NCI-H82 treated with DMSO at 0.1 percent for 48 hours (cell line): ENCODE measurements at regions not wholly inside any gene's neighbourhood (a gene's known extent, or its start where the extent isn't known, plus 50 kb on each side); places are given as distances from the start of the nearest gene placed in this dataset.
"Not testable (repeated sequence)": the region's sequence is repeated elsewhere in the genome, so short reads cannot be mapped to it uniquely, and the experiment has no call there.

Experiments
- DNase-seq: peaks from one replicate; lab custom pipeline; 2025; ENCODE audit not compliant: unreplicated experiment; lab: John Stamatoyannopoulos, UW

GRCh38 chr9:108766626-108767161 lies 89.1 kb downstream of the ACTL7B start:
- DNase-seq: no peak

DNA sequence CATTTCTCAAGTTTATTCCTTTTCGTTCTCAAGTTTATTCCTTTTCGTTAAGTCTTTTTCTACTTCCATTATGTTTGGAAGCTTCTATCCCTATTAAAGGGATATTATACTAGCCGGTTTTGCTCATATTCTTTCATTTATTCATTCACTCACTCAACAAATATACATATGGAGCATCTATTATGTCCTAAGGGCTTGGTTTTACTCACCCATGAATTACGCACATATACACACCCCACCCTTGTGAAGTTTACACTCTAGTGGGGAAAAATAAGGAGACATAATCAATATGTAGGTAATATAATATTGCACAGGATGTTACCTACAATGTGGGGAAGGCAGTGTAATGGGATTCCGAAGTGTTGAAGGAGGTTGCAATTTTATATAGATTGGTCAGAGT lies 90.5 kb downstream of the ACTL7B start:
- DNase-seq: no peak

GRCh38 chr9:108762348-108763055 lies 93.3 kb downstream of the ACTL7B start:
- DNase-seq: no peak

DNA sequence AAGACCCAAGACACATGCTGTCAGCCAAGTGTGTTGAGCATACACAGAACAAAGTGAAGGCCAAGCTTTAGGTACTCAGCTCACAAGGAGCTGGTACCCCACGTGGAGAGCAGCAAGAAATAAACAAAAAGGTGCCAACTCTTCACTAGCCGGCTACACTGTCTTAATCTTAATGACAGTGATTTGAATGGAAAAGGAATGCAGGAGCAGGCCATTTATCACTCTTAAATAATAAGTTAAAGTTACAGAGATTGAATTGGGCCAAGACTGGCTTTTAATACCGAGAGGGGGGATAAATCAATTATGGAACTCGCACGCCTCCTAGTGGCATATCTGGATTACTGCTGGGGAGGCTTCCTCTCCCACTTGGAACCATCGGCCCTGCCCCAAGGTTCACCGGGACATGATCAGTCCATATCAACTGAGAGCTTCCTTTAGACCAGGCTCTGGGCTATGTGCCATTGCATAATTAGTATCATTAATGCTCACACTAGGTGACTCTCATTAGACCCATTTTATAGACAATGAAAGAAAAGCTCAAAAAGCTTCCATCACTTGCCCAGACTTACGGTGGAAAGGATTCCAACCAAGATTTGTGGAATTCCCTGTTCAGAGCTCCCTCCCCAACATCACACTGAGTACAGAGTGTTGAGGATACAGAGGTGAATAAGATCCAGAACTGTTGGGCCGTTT lies 94.0 kb downstream of the ACTL7B start:
- DNase-seq: peak; percentile 57

DNA sequence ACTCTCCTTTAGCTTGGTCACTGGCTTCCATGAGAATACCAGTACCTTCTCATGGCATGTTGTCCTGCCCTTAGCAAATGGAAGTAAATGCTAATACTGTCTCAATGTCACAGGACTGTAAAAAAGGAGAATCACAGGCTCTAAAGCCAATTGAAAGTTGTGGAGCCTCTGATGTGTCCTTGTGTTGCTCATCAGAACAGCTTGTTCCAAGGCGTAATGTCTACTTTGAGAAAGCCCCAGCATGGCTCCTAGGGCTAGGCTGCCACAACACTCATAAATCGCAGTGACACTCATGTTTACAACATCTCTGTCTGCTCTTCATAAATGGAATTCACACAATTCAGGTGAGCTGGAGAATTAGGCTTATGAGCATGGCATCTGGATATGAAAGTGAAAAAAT lies 94.9 kb downstream of the ACTL7B start:
- no peak for DNase-seq

GRCh38 chr9:108759835-108760234 lies 96.0 kb downstream of the ACTL7B start:
- no peak for DNase-seq

GRCh38 chr9:108759399-108759798 lies 96.4 kb downstream of the ACTL7B start:
- no peak for DNase-seq

DNA sequence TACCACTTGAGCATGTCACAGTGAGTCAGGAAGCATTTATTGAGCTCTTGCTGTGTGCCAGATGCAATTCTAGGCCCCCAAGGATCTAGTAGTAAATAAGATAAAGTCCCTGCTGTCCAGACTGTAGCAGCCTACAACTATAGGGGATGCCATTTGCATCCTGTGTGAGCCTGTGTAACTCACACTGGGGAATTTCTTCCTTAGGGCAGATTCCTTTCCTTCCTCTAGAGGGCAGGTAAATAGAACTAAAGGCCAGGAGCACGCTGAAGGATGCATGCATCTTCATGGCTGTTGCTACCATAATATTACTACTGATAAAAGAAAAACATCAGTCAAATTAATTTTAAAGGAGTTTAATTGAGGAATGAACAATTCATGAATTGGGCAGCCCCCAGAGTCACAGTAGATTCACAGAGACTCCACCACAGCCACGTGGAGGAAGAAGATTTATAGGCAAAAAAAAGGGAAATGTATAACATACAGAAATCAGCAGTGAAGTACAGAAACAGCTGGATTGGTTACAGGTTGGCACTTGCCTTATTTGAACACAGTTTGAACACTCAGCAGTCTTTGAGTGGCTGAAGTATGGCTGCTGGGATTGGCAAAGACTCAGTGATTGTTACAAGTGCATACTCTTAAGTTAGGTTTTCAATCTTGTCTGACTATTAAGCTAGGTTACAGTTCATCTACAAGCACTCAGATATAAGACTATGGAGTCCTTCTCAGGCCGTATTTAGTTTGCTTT lies 98.9 kb downstream of the ACTL7B start:
- no peak for DNase-seq

DNA sequence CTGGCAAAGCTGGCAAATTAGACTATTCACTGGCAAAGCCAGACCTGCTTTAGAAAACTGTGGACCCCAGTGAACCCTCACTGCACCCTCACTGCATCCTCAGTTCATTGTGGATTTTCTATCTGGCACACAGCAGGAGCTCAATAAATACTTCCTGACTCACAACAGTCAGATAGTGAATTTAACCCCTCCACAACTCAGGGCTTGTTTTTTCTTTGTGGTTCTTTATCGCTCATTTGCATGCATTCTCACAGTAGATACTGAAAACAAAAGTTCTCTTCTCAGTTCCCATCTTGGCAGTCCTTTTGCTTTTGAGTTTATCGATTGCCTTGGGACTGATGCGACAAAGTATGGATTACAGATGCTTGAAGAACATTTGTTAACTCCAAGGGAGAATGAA lies 99.8 kb downstream of the ACTL7B start:
- DNase-seq: no peak

DNA sequence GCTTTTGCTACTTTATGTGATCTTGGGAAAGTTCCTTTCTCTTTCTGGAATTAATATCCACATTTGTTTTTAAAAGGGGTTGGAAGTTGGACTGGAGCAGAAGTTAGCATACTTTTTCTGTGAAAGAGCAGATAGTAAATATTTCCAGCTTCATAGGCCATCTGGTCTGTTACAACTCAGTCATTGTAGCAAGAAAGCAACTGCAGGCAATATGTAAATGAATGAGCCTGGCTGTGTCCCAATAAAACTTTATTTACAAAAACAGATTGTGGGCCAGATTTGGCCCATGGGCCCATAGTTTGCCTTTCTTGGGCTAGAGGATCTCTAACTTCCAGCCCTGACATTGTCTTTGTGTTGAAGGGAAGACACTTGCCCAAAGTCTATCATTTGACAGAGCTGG lies 104.4 kb downstream of the ACTL7B start:
- no peak for DNase-seq

DNA sequence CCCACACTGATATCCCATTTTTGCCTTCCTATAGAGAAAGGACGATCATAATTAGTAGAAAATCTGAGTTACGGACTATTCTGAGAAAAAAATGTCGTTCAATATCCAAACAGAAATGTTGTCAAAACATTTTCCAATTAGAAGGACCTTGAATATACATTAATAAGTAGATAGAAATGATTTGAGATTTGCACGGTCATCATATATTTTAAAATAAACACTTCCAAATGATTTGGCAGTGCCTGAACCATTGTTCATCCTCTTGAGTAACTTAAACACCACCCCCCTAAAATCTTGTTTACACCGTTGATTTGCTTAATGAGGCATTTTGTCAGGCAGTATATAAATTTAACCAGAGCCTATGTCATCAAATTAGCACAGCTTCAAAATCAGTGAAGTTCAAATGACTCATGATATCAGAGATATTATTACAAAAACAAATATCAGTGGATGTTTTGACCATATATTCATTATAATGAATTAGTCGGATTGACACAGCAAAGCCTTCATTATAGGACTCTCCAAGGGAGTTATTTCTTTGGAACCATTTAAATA lies 105.0 kb downstream of the ACTL7B start:
- DNase-seq: no peak

DNA sequence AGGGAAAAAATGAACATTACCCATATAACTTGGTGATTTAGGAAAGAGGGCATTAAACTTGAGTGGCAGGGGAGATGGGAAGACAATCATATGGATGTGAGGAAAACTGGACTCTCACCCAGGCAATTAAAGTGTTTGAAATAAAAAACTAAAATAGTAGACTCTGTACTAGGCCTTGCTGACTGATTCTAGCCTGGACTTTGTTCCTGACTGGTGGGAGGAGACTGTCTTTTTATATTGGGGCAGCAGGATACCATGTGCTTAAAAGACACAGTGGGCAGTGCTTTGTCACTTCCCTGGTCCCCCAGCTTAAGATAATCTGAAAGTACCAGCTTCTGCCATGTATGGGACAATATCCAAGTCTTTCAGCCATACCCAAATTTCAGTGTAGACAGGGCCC lies 107.0 kb downstream of the ACTL7B start:
- no peak for DNase-seq

DNA sequence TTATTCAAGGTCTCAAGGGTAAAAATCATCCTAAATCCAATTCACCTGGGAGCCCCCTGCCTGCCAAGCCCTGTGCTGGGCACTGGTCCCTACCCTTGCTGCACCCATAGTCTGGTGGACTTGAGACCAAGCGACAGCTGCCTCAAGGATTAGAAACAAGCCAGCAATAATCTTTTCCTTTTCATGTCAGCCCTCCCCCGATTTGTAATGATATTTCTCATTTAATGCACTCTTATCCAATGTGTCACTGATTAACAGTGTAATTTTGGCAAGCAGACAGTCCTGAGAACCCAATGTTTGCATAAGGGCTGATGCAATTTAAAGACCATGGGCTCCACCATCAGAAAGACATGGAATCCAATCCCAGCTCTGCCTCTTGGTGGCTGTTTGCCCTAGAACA lies 108.9 kb downstream of the ACTL7B start:
- peak; percentile 96 for DNase-seq

- DNase-seq: peak; percentile 87
Measured at GRCh38 chr9:108746001-108746400, 109.8 kb downstream of the ACTL7B start.

DNA sequence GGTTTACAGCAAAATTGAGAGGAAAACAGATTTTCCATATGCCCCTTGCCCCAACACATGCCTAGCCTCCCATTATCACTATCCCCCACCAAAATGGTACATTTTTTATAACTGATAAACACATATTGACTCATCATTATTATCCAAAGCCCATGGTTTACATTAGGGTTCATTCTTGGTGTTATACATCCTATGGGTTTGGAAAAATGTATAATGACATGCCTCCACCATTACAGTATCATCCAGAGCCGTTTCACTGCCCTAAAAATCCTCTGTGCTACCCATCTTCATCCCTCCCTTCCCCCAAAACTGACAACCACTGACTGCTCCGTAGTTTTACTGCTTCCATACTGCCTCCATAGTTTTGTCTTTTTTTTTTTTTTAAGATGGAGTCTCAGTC lies 111.1 kb downstream of the ACTL7B start:
- no peak for DNase-seq

GRCh38 chr9:108743901-108744371 lies 111.8 kb downstream of the ACTL7B start:
- DNase-seq: no peak

DNA sequence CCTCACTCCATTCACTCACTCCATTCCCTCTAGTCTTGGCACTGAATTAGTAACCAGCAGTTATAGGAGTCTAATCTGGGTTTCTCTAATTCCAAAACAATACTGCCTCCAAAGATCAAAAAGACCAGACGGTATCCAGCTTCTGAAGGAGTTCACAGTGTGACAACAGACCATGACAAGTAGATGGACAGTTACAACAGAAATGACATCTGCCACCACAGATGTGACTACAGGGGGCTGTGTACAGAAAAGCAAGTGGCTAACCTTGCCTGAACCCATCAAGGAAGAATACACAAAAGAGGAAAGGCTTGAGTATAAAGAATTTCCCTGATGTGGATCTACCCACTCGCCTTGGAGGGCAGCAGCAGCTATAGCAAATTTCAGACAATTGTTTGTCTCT lies 112.4 kb downstream of the ACTL7B start:
- DNase-seq: peak; percentile 85

- DNase-seq: no peak
Measured at GRCh38 chr9:108742191-108742590, 113.6 kb downstream of the ACTL7B start.

DNA sequence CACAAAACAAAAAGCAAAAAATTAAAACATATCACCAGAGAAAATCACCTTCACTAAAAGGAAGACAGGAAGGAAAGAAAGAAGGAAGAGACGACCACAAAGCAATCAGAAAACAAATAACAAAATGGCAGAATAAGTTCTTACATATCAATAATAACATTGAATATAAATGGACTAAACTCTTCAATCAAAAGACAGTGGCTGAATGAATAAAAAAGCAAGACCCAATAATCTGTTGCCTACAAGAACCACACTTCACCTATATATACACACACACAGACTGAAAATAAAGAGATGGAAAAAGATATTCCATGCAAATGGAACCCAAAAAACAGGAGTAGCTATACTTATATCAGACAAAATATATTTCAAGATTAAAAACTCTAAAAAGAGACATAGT lies 124.5 kb downstream of the ACTL7B start:
- not testable (repeated sequence) for DNase-seq

DNA sequence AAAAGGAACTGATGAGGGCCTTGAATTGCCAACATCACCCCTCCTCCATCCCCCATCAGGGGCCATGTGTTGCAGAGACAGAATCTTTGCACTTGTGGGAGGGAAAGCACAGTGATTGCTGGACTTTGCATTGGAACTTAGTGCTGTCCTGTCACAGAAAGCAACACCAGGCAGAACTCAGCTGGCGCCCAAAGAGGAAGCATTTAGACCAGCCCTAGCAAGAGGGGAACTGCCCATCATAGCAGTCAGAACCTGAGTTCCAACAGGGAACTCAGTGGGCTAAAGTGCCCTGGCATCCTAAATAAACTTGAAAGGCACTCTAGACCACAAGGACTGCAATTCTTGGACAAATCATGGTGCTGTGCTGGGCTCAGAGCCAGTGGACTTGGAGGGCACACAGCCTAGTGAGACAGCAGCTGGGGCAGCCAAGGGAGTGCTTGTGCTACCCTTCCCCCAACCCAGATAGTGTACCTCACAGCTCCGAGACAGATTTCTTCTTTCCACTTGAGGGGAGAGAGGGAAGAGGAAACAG lies 128.1 kb downstream of the ACTL7B start:
- DNase-seq: no peak

- DNase-seq: no peak
Measured at GRCh38 chr9:108724652-108725051, 131.1 kb downstream of the ACTL7B start.
